ENCODE measurements at regions not wholly inside any gene's neighbourhood (a gene's known extent, or its start where the extent isn't known, plus 50 kb on each side); places are given as distances from the start of the nearest gene placed in this dataset.

GRCh38 chr3:171956181-171956683, 83.1 kb upstream of the FNDC3B start:
- DNase-seq, result no peak

GRCh38 chr3:171956705-171957104, 82.7 kb upstream of the FNDC3B start:
- DNase-seq, result no peak

GRCh38 chr3:171959532-171960089, 79.8 kb upstream of the FNDC3B start:
- DNase-seq, result no peak

GRCh38 chr3:171960159-171960558, 79.2 kb upstream of the FNDC3B start:
- no peak for DNase-seq

- DNase-seq, result no peak
Measured at GRCh38 chr3:171962137-171962720, 77.1 kb upstream of the FNDC3B start.

GRCh38 chr3:171963546-171963945, 75.8 kb upstream of the FNDC3B start:
- DNase-seq, result no peak

- no peak for DNase-seq
Measured at GRCh38 chr3:171965067-171965712, 74.2 kb upstream of the FNDC3B start.

- DNase-seq, result no peak
Measured at GRCh38 chr3:171966533-171967136, 72.7 kb upstream of the FNDC3B start.

- peak; percentile 80 for DNase-seq
Measured at GRCh38 chr3:171967137-171967783, 72.1 kb upstream of the FNDC3B start.

- peak; percentile 49 for DNase-seq
Measured at GRCh38 chr3:171967932-171968678, 71.3 kb upstream of the FNDC3B start.

- DNase-seq, result no peak
Measured at GRCh38 chr3:171970301-171970788, 69.0 kb upstream of the FNDC3B start.

GRCh38 chr3:171971919-171972514, 67.4 kb upstream of the FNDC3B start:
- DNase-seq, result no peak

- DNase-seq, result no peak
Measured at GRCh38 chr3:171972871-171973348, 66.5 kb upstream of the FNDC3B start.

- no peak for DNase-seq
Measured at GRCh38 chr3:171974986-171975837, 64.2 kb upstream of the FNDC3B start.

- no peak for DNase-seq
Measured at GRCh38 chr3:171976526-171976925, 62.9 kb upstream of the FNDC3B start.

- DNase-seq, result no peak
Measured at GRCh38 chr3:171977441-171977840, 61.9 kb upstream of the FNDC3B start.

GRCh38 chr3:171977860-171978259, 61.5 kb upstream of the FNDC3B start:
- DNase-seq, result no peak

- no peak for DNase-seq
Measured at GRCh38 chr3:171978390-171978789, 61.0 kb upstream of the FNDC3B start.

GRCh38 chr3:171979081-171979480, 60.3 kb upstream of the FNDC3B start:
- DNase-seq, result no peak

- DNase-seq, result no peak
Measured at GRCh38 chr3:171980578-171981270, 58.7 kb upstream of the FNDC3B start.

All from eye (tissue), 1 donor.